ENCODE measurements at regions not wholly inside any gene's neighbourhood (a gene's known extent, or its start where the extent isn't known, plus 50 kb on each side); places are given as distances from the start of the nearest gene placed in this dataset.

GRCh38 chr5:7068899-7069298 is 327.0 kb upstream of the ADCY2 start:
- no peak for DNase-seq
- in situ Hi-C loops (cut with HindIII; ENCODE audit: low pct_ligation_motif_present, low sequenced_read_pairs): no loop called here
- Histone ChIP-seq H3K36me3 (replicated peaks) (no peaks in the 10 kb centered on the region), H3K27ac (no peak overlapping the region), H3K4me3 (ENCODE audit: low read depth, low read length) (no peak overlapping the region), H3K27me3 (replicated peaks) (no peaks in the 10 kb centered on the region)
- TF ChIP-seq, protein P1, sequence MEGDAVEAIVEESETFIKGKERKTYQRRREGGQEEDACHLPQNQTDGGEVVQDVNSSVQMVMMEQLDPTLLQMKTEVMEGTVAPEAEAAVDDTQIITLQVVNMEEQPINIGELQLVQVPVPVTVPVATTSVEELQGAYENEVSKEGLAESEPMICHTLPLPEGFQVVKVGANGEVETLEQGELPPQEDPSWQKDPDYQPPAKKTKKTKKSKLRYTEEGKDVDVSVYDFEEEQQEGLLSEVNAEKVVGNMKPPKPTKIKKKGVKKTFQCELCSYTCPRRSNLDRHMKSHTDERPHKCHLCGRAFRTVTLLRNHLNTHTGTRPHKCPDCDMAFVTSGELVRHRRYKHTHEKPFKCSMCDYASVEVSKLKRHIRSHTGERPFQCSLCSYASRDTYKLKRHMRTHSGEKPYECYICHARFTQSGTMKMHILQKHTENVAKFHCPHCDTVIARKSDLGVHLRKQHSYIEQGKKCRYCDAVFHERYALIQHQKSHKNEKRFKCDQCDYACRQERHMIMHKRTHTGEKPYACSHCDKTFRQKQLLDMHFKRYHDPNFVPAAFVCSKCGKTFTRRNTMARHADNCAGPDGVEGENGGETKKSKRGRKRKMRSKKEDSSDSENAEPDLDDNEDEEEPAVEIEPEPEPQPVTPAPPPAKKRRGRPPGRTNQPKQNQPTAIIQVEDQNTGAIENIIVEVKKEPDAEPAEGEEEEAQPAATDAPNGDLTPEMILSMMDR (IDR thresholded peaks at IDR 0.05; ENCODE audit: low read depth, low read length, missing control alignments): no peak

DNA sequence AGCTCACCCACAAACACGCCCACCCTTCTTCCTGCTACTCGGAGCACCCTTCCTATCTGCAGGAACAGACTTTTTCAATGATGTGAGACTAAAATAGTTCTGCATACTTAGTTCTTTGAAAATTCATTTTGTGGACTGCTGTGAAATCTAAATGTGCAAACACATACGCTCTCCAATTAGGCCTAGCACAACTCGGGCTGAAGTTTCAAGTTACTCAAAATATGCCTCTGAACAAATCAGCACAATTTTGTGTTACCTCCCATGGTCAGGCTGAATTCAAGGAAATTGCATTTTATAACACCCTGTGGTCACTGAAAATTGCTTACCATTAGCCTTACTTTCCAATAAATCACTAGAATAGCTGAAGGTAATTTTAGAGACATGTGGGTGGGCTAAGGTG is 323.8 kb upstream of the ADCY2 start:
- TF ChIP-seq, protein P1 (IDR thresholded peaks at IDR 0.05; ENCODE audit: low read depth, low read length, missing control alignments): no peak
- Histone ChIP-seq H3K27ac (no peak overlapping the region), H3K36me3 (replicated peaks) (no peaks in the 10 kb centered on the region), H3K4me3 (ENCODE audit: low read depth, low read length) (no peak overlapping the region), H3K27me3 (replicated peaks) (no peaks in the 10 kb centered on the region)
- no peak for DNase-seq
- in situ Hi-C loops (cut with HindIII; ENCODE audit: low pct_ligation_motif_present, low sequenced_read_pairs): no loop called here

DNA sequence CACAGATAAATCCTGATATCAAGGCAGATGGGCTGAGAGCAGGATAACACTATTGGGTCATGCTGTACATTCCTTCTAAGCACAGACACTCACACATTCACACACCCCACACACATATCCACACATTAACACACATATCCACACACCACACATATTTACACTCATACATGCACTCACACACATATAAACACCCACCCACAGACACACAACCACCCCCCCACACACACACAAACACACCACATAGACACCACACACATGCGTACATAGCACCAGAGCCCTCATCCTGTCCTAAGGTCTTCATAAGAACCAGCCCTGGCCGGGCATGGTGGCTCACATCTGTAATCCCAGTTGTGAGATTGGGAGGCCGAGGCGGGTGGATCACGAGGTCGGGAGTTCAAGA is 322.3 kb upstream of the ADCY2 start:
- no peaks in the 10 kb centered on the region for H3K36me3 ChIP-seq (replicated peaks)
- no peak for DNase-seq
- TF ChIP-seq, protein P1 (IDR thresholded peaks at IDR 0.05; ENCODE audit: low read depth, low read length, missing control alignments): no peak
- no peak overlapping the region for H3K27ac ChIP-seq
- H3K27me3 ChIP-seq (replicated peaks): no peaks in the 10 kb centered on the region
- in situ Hi-C loops (cut with HindIII; ENCODE audit: low pct_ligation_motif_present, low sequenced_read_pairs): no loop called here
- H3K4me3 ChIP-seq (ENCODE audit: low read depth, low read length): no peak overlapping the region

DNA sequence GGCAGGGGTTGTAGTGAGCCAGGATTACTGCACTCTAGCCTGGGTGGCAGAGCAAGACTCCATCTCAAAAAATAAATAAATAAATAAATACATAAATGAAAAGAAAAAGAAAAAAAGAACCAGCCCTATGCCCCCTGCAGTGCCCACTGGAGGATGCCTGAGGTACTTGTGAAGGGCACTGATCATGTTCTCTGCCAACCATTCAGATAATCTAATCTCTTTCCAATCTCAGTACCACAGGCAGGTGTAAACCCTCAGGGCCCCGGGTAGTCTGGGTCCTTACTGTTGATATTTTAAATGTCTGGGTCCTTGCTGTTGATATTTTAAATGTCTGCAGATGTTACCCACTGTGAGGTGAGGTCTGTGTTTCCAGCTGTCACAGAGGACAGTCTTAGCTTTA is 321.8 kb upstream of the ADCY2 start:
- in situ Hi-C loops (cut with HindIII; ENCODE audit: low pct_ligation_motif_present, low sequenced_read_pairs): no loop called here

GRCh38 chr5:7075470-7075869 is 320.5 kb upstream of the ADCY2 start:
- Histone ChIP-seq H3K4me3 (ENCODE audit: low read depth, low read length) (no peak overlapping the region), H3K27ac (no peak overlapping the region), H3K27me3 (replicated peaks) (no peaks in the 10 kb centered on the region), H3K36me3 (replicated peaks) (no peaks in the 10 kb centered on the region)
- no peak for DNase-seq
- in situ Hi-C loops (cut with HindIII; ENCODE audit: low pct_ligation_motif_present, low sequenced_read_pairs): no loop called here
- TF ChIP-seq, protein P1 (IDR thresholded peaks at IDR 0.05; ENCODE audit: low read depth, low read length, missing control alignments): no peak

More for the DNA sequence above, 321.8 kb upstream of the ADCY2 start:
- DNase-seq: no peak
- TF ChIP-seq, protein P1 (IDR thresholded peaks at IDR 0.05; ENCODE audit: low read depth, low read length, missing control alignments): no peak
- Histone ChIP-seq H3K27me3 (replicated peaks) (no peaks in the 10 kb centered on the region), H3K27ac (no peak overlapping the region), H3K36me3 (replicated peaks) (no peaks in the 10 kb centered on the region), H3K4me3 (ENCODE audit: low read depth, low read length) (no peak overlapping the region)

- Histone ChIP-seq H3K27ac (no peak overlapping the region), H3K27me3 (replicated peaks) (no peaks in the 10 kb centered on the region), H3K36me3 (replicated peaks) (no peaks in the 10 kb centered on the region), H3K4me3 (ENCODE audit: low read depth, low read length) (no peak overlapping the region)
- no peak for DNase-seq
- TF ChIP-seq, protein P1 (IDR thresholded peaks at IDR 0.05; ENCODE audit: low read depth, low read length, missing control alignments): no peak
- in situ Hi-C loops (cut with HindIII; ENCODE audit: low pct_ligation_motif_present, low sequenced_read_pairs): no loop called here
Measured at GRCh38 chr5:7078101-7078500, 317.8 kb upstream of the ADCY2 start.
